ENCODE measurements at regions not wholly inside any gene's neighbourhood (a gene's known extent, or its start where the extent isn't known, plus 50 kb on each side); places are given as distances from the start of the nearest gene placed in this dataset.
"Not testable (repeated sequence)": the region's sequence is repeated elsewhere in the genome, so short reads cannot be mapped to it uniquely, and the experiment has no call there.

DNA sequence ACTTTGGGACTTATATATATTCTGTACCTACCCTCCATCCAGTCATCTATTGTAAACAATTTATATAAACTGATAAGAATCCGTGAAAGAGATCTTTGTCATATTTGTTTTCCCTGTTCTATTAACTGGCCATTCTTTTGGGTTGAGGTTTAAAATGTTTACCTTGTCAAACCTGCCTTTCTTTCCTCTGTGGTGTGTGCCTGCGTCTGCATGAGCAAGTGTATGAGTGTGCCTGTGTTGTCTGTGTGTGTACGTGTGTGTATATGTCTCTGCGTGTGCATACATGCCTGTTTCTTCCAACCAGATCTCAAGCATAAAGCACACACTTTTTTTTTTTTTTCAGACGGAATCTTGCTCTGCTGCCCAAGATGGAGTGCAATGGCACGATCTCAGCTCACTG lies 201.5 kb downstream of the C16orf95 start:
- ChIA-PET POLR2A (no interaction called here), CTCF (no interaction called here)
- no peak for DNase-seq (ENCODE audit: low read depth, low spot score)

DNA sequence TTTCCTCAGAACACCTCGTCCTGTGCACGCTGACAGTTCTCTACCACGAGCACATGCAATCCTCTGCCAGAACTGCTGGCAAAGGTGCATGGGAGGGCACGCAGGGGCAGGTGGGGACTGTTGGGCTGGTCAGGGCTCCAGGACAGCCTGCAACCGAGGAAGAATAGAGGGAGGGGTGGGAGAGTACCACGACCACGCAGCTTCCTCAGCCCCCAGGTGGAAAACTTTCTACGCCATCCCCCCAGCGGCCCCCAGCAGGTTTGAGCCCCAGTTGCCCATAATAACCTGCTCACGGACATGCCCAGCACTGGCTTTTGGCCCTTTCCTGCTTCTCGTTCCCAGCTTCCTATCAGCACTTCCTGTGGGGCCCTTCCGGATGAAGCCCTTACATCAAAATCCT lies 199.3 kb downstream of the C16orf95 start:
- TF ChIP-seq, protein P1, sequence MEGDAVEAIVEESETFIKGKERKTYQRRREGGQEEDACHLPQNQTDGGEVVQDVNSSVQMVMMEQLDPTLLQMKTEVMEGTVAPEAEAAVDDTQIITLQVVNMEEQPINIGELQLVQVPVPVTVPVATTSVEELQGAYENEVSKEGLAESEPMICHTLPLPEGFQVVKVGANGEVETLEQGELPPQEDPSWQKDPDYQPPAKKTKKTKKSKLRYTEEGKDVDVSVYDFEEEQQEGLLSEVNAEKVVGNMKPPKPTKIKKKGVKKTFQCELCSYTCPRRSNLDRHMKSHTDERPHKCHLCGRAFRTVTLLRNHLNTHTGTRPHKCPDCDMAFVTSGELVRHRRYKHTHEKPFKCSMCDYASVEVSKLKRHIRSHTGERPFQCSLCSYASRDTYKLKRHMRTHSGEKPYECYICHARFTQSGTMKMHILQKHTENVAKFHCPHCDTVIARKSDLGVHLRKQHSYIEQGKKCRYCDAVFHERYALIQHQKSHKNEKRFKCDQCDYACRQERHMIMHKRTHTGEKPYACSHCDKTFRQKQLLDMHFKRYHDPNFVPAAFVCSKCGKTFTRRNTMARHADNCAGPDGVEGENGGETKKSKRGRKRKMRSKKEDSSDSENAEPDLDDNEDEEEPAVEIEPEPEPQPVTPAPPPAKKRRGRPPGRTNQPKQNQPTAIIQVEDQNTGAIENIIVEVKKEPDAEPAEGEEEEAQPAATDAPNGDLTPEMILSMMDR (IDR thresholded peaks at IDR 0.05; ENCODE audit: insufficient read depth, low read length, missing control alignments): no peak
- no peak for DNase-seq (ENCODE audit: low read depth, low spot score)
- POLR2A ChIA-PET: no interaction called here
- CTCF ChIA-PET: no interaction called here
- H3K4me3 ChIP-seq (ENCODE audit: low read depth, low read length): no peak overlapping the region

More for the DNA sequence above, 201.5 kb downstream of the C16orf95 start:
- TF ChIP-seq, protein P1 (IDR thresholded peaks at IDR 0.05; ENCODE audit: insufficient read depth, low read length, missing control alignments): no peak
- H3K4me3 ChIP-seq (ENCODE audit: low read depth, low read length): no peak overlapping the region

DNA sequence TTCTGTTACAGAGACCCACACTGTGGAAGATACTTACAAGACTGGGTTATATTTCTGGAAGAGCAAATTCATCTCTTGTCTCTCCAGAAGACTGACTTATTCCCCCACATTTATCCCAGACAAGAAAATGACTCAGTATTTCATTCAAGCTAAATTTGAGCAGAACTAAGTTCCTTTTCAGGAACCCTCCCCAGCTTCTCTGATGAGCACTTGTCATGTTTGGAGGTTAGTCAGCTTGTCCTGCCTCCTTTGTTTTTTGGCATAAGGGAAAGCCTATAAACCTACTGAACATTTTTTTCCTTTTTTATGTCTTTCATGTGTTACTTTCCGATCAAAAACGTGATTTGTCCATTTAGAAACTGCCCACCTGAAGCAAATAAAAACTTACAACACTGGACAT lies 198.0 kb downstream of the C16orf95 start:
- ChIA-PET CTCF (no interaction called here), POLR2A (no interaction called here)
- TF ChIP-seq, protein P1 (IDR thresholded peaks at IDR 0.05; ENCODE audit: insufficient read depth, low read length, missing control alignments): no peak
- H3K4me3 ChIP-seq (ENCODE audit: low read depth, low read length): no peak overlapping the region
- DNase-seq (ENCODE audit: low read depth, low spot score): no peak

DNA sequence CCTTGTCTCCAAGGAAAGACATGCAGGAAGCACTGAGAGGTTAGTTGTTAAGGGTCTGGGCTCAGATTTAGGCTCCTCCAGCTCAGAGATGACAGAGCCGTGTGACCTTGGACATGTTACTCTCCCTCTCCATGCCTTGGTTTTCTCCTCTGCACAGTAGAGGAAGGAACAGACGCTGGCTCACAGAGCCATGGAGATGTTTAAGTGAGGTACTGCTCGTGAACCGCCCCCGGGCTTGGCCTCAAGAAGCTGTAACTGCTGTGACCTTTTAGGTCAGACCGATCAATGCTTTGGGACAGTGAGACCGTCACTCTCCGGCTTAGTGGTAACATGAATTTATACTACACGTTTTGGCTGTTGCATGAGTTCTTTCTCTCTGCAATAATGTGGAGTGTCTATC lies 197.4 kb downstream of the C16orf95 start:
- ChIA-PET CTCF (no interaction called here), POLR2A (no interaction called here)
- TF ChIP-seq, protein P1 (IDR thresholded peaks at IDR 0.05; ENCODE audit: insufficient read depth, low read length, missing control alignments): no peak

DNA sequence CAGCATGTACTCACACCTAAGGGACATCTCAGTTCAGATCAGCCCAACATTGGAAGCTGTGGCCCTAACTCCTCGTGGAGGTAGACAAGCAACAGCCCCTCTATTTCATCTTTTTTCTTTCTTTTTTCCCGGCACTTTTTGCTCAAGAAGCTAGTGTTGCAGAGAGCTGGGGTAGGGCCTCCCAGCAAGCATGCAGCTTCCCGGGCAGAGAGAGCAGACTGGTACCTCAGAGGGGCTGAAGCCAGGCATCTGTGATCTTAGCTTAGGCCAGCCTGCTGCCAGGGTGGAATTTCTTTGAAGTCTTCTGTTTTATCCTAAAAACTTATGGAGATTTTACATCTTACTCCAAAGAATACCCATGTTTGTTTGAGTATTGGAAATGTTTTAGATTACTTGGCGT lies 195.4 kb downstream of the C16orf95 start:
- no peak for DNase-seq (ENCODE audit: low read depth, low spot score)
- ChIA-PET POLR2A (no interaction called here), CTCF (interaction anchor here (0.8 to 1.9 kb wide), 3 partner anchors 10 to 557 kb away, joined by 3 to 5 read pairs (median 3); no protein-coding TSS in a partner anchor)
- TF ChIP-seq, protein P1 (IDR thresholded peaks at IDR 0.05; ENCODE audit: insufficient read depth, low read length, missing control alignments): no peak
- no peak overlapping the region for H3K4me3 ChIP-seq (ENCODE audit: low read depth, low read length)

More for the DNA sequence above, 197.4 kb downstream of the C16orf95 start:
- DNase-seq (ENCODE audit: low read depth, low spot score): no peak
- H3K4me3 ChIP-seq (ENCODE audit: low read depth, low read length): no peak overlapping the region

DNA sequence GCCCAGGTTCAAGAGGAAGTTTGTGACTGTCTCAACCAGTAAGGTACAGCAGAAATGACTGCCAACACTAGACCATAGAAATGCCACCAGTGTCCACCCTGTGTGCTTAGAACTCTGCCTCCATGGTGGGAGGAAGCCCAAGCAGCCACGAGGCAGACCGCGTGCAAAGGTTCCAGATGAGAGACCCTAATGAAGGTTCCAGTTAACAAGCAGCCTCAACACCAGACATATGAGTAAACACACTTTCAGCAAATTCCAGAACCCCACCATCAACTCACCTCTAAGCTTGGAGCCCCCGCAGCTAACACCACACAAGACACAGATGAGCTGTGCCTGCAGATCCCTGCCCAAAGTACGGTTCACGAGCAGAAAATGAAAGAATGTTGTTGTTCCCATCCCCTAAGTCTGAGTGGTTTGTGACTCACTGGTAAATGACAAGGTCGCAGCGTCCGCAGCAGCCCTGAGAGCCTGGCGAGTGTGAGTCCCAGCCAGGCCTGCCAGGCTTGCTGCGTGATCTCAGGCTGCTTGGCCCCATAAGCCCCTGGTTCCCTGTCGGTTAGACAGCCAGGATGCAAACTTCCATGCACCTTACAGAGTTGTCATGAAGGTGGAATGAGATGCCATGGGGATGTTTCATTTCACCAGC lies 193.7 kb downstream of the C16orf95 start:
- DNase-seq (ENCODE audit: low read depth, low spot score): no peak
- H3K4me3 ChIP-seq (ENCODE audit: low read depth, low read length): no peak overlapping the region
- ChIA-PET POLR2A (no interaction called here), CTCF (no interaction called here)
- TF ChIP-seq, protein P1 (IDR thresholded peaks at IDR 0.05; ENCODE audit: insufficient read depth, low read length, missing control alignments): no peak

DNA sequence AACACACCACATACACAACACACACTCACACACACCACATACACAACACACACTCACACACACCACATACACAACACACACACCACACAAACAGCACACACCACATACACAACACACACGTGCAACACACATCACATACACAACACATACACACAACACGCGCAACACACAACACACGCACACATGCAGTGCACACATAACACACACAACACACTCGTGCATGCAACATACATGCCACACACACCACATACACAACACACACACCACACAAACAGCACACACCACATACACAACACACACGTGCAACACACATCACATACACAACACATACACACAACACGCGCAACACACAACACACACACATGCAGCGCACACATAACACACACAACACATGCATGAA lies 192.8 kb downstream of the C16orf95 start:
- POLR2A ChIA-PET; DNase-seq (ENCODE audit: low read depth, low spot score); CTCF ChIA-PET; H3K4me3 ChIP-seq (ENCODE audit: low read depth, low read length): not testable (repeated sequence)
